HuH-7.5 (cell line): ENCODE measurements at regions not wholly inside any gene's neighbourhood (a gene's known extent, or its start where the extent isn't known, plus 50 kb on each side); places are given as distances from the start of the nearest gene placed in this dataset.

ENCODE experiments used
- DNase-seq: peaks from one replicate; pipeline ENCODE4 v3.0.0; 2011; ENCODE audit warnings: low spot score

DNA sequence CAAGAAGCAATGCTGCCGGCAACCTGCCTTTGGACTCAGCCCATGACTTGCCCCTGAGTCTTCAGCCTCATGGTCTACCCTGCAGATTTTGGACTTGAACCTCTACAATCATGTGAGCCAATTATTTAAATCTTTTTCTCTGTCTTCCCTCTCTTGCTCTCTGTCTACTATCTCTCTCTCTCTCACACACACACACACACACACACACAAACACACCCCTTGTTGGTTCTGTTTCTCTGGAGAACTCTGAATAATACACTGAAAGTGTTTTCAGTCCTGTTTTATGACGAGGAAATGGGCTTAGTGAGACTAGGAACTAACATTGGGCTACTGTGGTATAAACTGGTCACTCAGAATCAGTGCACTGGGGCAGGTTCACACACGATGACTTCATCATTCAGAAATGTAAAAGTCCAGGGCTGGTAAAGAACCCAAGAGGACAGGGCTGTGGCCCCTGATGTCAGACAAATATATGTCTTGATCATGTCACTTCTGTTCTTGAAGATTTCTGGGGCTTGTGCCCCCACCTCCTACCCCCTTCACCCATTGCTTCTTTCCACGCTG lies 266.1 kb upstream of the SIX2 start:
- DNase-seq = no peak

DNA sequence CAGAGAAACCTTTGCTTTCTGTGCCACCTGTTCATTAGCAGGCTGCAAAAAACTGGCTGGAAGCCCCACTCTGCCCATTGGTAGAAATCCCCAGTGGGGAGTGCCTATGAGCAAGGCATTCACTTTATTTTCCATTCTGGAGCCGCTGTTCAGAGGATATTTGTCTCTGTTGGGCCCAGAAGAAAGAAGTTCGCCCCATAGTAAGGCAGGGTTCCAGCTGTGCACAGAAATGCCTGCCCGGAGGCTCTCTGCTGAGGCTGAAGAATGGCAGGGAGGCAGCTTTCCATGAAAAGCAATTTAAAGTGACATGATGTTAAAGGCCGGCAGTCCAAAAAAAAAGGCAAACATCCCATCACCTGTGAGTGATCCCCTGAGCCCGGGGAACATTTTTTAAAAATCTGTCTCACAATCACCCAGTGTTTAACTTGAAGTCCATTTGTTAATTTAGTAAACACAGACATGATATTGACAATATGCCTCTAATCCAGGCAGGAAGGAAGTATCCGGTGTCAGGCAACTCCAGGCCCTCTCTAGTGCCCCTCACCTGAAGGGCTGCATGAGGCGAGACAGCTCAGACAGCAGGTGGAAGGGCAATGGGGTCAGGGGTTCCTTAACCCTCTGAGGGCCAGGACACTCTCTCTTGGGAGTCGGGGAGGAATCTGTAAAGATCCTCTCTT lies 265.1 kb upstream of the SIX2 start:
- DNase-seq = no peak

DNA sequence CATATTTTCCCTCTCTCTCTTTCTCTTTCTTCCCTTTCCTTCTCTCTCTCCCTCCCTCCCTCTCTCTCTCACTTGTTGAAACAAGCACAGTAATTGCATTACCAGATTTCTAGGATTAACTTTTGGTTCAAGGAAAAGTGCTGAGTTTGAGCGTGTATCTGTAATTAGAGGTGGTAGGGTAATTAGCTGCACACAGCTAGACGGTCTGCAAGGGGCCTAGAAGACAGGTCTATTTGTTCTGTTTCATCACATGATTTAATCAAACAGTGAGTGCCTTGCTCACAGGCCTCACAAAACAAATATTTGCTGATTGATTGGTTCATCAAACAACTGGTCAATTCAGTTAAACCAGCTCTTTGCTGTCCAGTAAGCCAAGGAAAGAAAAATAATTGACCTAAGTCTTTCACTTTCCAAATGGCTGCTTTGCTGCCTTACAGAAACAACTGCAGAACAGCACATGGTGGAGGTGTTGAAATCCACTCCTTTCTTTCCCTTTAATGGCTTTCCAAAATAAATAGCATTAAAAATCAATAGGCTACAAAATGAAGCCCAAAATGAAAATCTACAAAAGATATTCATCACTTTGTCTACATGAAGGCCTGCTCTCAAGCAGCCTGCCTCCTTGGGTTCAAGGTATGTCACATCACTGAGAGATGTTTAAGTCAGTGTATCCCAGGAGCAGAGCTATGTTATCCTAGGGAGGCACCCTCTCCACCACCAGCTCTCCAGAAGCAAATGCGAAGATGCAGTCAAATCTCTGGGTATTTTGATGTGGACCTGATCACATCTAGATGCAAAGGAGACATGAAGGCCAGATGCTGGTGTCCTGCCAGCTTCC lies 264.4 kb upstream of the SIX2 start:
- no peak for DNase-seq

DNA sequence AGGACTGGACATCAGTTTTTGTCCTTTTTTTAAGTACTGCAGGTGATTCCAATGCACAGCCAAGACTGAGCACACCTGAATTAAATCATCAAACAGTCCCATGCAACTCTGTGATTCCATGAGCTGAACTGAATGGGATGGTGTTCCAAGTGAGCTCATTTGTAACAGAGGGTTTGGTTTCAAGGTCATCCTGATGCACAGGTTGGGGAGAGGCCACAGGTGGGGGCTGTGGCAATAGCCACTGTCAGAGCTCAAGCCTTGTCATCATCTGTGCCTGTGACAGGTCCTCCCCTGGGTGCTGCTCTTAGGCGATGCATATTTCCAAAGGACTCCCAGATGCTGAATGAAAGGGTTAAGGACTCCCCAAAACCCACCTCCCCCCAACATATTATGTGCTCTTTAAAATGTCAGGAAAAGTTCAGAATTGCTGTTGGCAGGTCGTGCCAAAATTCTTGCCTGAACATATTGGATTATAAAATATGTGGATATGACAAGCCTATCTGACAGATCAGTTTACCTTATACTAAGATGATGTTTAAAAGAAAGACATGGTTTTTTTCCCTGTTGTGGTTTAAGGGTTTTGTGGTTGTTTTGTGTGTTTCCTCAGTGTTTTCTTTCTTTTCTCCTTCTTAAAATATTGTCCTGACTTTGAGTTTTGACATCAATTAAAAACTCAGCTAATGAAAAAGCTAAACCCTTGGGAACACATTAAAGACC lies 263.5 kb upstream of the SIX2 start:
- no peak for DNase-seq

DNA sequence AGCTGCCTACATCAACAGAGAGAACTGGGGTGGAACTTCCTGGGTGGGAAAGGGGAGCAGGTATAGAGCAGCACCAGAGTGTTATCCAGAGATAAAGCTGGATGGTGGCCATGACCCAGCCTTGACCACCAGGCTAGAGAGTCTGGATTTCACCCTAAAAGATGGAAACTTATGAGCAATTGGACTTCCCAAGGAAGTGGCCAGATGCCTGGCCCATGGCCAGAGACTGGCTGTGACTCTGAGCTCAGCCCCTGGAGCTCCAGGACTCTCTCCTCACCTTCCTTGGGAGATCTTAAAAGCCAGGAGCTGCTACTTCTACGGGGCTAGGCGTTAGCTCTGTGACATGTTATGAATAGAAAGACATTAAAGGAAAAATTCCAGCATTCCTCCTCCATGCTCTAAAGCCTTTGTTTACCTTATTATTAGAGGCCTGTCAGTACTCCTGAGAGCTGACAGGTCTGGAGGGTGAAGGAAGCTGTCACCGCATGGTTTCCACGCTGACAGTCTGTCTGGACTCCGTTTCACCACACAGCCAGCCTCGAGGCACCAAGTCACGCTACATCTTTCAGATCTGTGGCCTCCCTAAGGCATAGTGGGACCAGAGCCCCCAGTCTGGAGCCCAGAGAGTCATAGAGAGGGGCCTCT lies 260.0 kb upstream of the SIX2 start:
- DNase-seq = no peak

DNA sequence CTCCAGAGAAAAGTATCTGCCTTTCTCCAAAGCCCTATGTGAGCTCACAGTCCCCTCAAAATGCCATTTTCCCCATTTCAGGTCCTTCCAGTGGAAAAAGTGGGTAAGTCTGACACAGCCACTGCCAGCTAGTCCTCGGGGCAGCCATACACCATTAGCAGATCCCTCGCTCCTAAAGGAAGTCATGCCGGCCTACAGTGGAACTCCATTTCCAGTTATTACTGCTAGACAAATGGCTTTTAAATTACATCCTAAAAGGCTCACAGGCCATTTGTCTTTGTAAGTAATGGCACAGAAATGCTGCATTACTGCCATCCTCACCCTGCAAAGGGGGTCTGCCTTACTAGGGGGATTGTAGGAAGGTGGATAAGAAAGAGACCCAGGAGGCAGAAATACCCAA lies 259.4 kb upstream of the SIX2 start:
- DNase-seq = no peak

DNA sequence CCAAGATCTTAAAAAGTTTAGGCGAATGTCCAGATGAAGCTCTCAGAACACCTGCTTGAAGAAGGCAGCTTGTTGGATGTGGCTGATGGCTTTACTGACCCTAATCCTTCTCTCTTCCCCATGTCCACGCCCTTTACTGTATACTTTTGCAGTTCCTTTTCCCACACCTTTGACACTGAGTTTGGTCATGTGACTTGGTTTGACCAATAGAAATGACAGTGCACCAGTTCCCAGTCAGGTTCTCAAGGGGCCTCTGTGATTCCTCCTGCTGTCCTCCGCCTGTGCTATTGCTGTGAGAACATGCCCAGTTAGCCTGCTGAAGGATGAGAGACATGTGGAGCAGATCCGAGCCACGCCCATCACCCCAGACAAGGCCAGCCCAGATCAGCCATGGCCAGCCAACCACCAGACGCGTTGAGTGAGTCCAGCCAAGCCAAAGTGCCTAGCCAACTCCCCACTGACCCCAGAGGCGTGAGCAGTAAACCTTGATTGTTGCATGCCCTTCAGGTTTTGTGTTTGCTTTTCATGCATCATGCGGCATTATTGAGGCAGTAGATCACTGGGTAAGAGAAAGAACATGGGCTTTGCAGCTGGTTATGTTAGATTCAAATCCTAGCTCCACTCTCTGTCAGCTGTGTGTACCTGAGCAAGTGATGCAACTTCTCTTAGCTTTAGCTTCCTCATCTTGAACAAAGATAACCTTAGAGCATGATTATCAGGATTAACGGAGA lies 258.0 kb upstream of the SIX2 start:
- no peak for DNase-seq

DNA sequence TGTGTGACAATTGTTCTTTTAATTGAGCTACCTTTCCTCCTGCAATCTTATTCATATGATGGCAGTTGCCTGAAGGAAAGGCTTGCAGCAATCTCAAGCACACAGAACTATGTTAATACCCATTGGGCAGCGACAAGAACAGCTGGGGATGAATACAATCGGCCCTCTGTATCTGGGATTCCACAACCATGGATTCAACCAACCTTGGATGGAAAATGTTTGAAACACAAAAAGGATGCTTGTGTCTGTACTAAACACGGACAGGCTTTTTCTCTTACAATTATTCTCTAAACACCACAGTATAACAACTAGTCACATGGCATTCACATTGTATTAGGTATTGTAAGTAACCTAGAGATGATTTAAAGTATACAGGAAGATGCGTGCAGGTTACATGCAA lies 256.1 kb upstream of the SIX2 start:
- DNase-seq = no peak

DNA sequence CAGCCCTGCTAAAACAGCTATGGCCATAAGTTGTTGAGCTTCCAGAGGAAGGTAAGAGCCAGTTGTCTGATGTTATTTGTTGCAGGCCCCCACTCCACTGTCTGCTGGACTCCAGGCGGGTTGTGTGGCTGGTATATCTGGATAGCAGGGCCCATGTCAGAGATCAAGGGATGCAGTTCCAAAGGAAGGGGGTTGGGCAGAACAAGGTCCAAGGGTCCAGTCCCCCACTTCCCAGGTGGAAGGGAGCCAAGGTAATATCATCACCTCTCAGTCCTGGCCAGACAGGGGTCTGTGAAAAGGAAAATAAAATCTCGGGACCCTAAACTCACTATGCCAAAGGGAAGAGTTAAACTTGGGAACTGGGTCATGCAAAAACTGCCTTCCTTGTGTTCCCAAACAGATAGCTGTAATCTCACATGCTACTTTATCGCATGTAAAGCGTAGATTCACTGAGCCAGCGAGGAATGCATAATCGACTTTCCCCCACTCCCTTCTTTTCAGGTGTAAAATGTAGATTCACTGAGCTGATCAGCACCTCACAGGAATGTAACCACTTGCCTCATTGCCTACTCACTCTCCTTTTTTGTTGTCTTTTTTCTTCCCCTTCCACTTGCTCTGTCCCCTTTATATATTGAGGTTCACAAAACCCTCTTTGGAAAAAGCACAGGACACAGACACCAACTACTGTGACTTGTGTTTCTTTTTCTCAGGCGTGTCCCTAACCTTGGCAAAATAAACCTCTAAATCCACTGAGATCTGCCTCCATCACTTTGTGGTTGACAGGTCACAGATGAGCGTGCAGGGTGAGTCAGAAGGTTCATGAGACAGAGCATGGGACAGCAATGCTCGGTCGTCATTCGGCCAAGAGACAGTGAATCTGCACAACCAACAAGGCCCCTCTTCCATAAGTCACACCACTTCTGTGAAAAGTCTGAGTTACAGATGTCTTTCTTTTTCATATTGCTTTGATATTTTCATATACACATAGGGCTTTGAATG lies 255.3 kb upstream of the SIX2 start:
- no peak for DNase-seq

DNA sequence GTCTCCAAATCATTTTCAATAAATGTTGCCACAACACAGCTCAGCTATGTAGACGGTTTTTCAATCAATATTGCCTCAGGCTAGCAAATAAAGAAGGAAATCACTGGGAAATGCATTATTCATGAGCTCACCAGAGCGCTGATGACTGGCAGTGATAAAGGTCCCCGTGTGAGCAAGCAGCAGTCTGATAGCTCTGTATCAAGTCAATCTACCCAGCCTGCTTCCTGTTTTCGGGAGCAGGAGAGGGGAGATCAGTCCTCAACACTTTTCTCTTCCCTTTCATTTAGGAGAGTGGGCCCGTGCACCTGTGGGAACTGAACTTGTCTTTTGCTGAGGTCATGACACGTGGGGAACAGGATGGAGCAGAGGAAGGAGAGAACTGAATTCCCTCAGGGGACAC lies 253.9 kb upstream of the SIX2 start:
- DNase-seq = no peak

DNA sequence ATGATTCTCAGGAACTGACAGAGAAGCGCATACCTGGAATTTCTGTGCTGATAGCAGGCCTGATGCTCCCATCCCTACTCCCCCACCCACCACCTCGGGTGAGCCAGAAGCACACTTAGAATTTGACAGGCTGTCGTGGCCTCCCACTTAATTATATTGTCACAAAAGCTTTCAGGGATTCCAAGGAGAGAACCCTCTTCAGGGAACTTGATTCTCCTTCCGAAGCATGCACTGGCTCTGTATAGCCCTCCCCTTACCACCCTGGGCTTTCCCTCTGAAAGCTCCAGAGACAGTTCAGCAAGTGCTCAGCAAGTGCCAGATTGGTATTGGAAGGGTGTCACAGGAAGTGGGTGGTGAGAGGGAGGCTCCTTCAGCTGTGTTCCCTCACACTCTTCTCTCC lies 252.5 kb upstream of the SIX2 start:
- DNase-seq = no peak

DNA sequence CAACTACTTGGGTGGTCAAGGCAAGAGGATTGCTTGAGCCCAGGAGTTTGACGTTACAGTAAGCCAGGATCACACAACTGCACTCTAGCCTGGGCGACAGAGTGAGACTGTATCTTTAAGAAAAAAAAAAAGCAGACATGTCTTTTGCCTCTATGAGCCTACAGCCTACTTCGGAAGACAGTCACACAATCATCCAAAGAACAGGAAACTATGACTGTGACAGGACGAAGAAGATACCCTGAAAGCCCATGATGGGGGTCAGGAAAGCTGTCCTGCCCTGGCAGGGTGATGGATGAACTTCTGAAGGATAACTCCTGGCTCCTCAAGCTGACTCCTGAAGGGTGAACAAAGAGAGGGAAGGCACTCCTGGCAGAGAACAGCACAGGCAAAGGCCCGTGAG lies 251.7 kb upstream of the SIX2 start:
- DNase-seq = no peak

DNA sequence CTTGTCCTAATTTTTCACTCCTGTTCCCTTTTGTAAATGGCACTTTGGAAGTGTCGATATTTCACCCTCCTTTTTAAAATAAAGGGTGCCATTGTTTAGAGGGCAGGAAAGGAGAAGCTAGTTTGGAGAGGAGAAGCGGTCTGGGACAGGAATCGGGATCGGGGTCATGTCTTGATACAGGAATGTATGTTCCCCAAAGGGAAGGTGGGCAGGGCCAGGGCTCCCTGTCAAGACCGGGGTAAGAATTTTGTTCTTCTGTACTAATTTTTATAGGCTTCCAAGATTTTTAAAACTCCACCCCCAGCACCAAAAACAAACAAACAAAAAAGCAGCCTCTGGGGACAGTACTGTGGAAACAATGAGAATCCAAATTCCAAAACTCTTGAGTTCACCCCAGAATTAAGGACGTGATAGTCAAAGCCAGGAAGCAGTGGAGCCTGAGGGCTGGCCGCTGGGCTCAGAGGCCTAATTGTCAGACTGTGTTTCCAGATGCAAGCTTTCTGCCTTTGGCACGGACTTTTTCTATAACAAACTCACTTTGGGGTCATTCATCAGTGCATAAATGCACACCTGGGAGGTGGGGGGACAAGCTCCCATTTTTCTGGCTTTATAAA lies 250.4 kb upstream of the SIX2 start:
- DNase-seq = no peak

DNA sequence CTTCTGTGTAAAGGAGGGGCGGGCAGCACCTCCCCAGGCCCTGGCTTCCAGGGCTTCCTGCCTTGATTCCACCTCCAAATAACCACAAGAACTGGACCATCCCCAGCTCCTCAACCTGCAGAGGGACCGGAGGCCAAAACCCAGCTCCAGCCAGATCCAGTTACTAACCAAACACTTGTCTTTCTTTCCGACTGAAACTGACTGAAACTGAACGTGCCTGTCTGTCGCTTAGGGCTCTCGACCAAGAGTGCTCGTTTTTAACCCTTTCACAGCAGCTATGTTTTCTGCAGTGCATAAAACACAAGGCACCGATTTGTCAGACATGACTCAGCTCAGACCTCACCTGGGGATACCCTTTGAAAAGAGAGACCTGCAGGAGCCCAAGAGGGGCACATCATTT lies 249.9 kb upstream of the SIX2 start:
- no peak for DNase-seq

DNA sequence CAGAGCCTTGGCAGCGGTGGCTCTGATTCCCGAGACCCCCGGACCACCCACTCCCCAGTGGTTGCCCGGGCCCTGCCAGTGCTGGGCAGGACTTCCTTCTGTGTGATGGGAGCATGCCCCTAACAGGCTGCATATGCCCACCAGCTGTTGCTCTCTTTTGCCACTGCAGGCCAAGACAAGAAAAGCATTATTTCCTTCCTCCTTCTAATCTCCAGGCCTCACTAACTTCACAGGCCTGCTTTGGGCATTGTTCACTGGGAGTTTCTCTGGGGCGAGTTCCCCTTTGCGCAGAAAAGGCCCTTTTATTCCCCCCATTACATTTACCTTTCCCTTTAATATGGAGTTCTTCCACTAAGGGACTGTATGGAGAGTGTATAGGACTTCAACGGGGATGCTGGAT lies 249.1 kb upstream of the SIX2 start:
- DNase-seq = no peak

DNA sequence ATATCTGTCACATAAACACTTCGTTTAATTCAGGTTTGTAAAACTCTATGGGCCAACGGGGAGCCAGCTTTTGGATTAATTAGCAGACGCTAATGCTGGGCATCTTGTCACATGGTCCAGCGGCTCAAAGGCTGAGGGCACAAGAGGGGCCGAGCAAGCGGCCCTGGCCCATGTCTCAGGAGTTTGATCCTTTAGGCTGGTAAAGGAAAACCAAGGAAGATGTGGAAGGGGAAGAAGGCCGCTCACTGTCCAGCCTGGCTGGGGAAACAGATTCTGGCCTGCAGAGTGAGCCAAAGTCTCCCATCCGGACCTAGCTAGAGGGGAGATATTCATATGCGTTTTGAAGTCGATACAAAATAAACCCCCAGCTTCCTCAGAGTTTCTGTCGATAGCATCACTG lies 248.6 kb upstream of the SIX2 start:
- no peak for DNase-seq

DNA sequence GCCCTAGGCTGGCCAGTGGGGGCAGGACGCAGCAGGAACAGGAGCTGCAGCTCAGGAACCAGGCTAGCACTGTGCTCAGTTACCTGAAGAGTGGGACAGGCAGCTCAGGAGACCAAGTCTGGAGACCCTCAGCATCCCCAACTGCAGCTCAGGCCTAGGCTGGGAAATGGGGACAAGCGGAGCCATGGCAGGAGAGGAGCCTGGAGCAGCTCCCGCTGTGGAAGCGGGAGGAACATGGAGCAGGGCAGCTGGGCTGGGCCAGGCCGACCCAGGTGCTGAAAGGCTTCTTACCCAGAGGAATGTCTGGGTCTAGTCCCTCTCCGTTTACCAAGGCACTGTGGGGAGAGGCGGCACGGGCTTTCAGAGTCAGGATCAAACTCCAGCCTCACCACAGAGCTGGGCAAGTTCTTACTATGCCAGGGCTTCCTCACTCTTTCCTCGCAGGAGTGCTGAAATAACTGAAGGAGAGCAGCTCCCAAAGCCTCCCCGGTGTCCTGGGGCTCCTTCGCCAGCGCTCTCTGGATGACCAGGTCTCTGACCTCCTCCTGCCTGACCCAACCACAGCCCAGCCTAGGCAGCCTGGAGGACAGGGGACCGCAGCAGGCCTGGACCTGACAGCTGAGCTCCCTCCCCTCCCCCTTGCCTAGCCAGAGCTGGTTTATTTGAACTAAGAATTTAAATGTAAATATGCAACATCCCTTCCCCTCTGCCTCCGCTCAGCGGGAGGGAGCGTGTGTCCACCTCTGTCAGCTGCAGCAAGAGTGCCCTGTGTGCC lies 247.8 kb upstream of the SIX2 start:
- DNase-seq = peak; percentile 49

DNA sequence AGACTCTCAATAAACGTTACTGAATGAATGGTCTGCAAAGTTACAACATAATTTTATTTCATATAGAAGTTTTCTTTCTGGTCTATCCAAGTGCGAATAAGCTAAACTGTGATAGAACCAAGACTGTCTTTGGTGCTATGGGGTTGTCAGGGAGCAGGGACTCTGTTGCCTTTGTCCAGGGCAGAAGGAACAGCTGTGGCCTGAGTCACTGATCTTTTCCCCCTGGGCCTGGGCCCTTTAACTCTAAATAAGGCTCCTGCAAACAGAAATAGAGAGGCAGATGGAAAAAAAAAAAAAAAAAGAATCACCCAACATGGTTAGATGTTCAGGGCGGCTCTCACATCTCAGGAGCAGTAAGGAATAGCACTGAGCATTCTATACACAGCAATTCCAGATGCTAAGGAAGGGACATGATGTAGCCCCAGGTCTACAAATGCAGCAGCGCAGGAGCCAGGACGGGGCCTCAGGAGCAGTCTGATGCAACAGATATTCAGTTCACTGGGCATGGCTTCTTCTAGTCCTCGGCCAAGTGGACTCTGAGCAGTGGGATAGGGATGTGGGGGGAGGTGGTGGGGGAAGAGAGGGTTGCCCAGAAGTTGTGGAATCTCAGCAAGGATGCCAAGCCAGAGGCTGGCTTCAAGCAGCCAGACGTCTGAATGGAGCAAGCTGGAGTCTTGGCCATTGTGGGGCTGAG lies 247.1 kb upstream of the SIX2 start:
- no peak for DNase-seq

DNA sequence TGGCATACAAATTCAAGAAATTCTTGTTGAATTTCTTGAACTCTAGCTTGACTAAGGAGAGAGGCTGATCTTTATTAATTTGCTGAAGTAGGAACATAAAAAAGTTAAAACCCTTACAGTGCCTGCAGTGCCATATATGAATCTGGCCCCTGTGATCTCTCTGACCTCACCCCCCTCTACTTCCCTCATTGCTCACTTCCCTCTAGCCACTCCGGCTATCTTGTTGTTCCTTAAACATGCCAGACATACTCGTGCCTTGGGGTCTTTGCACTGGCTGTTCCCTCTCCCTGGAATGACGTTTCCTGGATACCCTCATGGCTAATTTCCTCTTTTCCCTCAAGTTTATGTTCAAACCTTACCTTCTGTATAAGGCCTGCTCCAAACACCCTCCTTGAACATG lies 246.3 kb upstream of the SIX2 start:
- no peak for DNase-seq
